Muscle layer of colon (tissue), 2 donors: ENCODE measurements at regions not wholly inside any gene's neighbourhood (a gene's known extent, or its start where the extent isn't known, plus 50 kb on each side); places are given as distances from the start of the nearest gene placed in this dataset.
"Not testable (repeated sequence)": the region's sequence is repeated elsewhere in the genome, so short reads cannot be mapped to it uniquely, and the experiment has no call there.

ENCODE experiments used
- H3K27ac ChIP-seq: one replicate; pipeline ENCODE4 v1.7.0; 2013; ENCODE audit warnings: low read depth, mild to moderate bottlenecking, low read length, moderate library complexity
- H3K27me3 ChIP-seq, 2 donors: one replicate each; pipeline ENCODE4 v1.7.0; 2013; ENCODE audit warnings: low read length in 2 of 2, mild to moderate bottlenecking in 2 of 2; ENCODE audit not compliant: insufficient read depth in 2 of 2, control insufficient read depth in 1 of 2
- H3K36me3 ChIP-seq: one replicate; pipeline ENCODE4 v1.7.0; 2013; ENCODE audit warnings: mild to moderate bottlenecking, low read length; ENCODE audit not compliant: insufficient read depth
- H3K4me1 ChIP-seq: one replicate; pipeline ENCODE4 v1.7.0; 2013; ENCODE audit warnings: mild to moderate bottlenecking, low read length; ENCODE audit not compliant: insufficient read depth
- H3K4me3 ChIP-seq, 2 donors: one replicate each; pipeline ENCODE4 v1.7.0; 2013; ENCODE audit warnings: low read length in 2 of 2, low read depth in 1 of 2, mild to moderate bottlenecking in 1 of 2, moderate library complexity in 1 of 2
- H3K9ac ChIP-seq: one replicate; pipeline ENCODE4 v1.7.0; 2013; ENCODE audit warnings: low read length
- H3K9me3 ChIP-seq: one replicate; pipeline ENCODE4 v1.7.0; 2013; ENCODE audit warnings: mild to moderate bottlenecking, low read length
- donor health status: abdominal sarcoma.
- donor health status: Adenocarcinoma of cecum.

- peaks cover 52% of the 10 kb centered on the region for H3K9me3 ChIP-seq
- H3K36me3 ChIP-seq: no peaks in the 10 kb centered on the region
- H3K4me1 ChIP-seq: no peaks in the 10 kb centered on the region
- no peaks in the 10 kb centered on the region for H3K27me3 ChIP-seq
- H3K4me3 ChIP-seq: peak overlapping the region in 1 of 2 donors; percentile 3
- no peak overlapping the region for H3K9ac ChIP-seq
- H3K27ac ChIP-seq: no peak overlapping the region
These were observed 200.4 kb downstream of the FOXD4L6 start for GRCh38 chr9:40927851-40928802.

GRCh38 chr9:40927260-40927631 is 201.2 kb downstream of the FOXD4L6 start:
- H3K27me3 ChIP-seq: no peaks in the 10 kb centered on the region
- H3K4me3 ChIP-seq: peak overlapping the region in 1 of 2 donors; percentile 1
- H3K9me3 ChIP-seq: peaks cover 57% of the 10 kb centered on the region
- H3K9ac ChIP-seq: no peak overlapping the region
- H3K27ac ChIP-seq: no peak overlapping the region
- no peaks in the 10 kb centered on the region for H3K36me3 ChIP-seq
- H3K4me1 ChIP-seq: no peaks in the 10 kb centered on the region

- Histone ChIP-seq H3K9ac (no peak overlapping the region), H3K27ac (no peak overlapping the region), H3K27me3 (no peaks in the 10 kb centered on the region), H3K9me3 (peaks cover 57% of the 10 kb centered on the region), H3K4me3 (peak overlapping the region in 1 of 2 donors; percentile 1), H3K4me1 (no peaks in the 10 kb centered on the region), H3K36me3 (no peaks in the 10 kb centered on the region)
These were observed 201.8 kb downstream of the FOXD4L6 start for GRCh38 chr9:40926404-40927259.

GRCh38 chr9:40925149-40925548 is 203.3 kb downstream of the FOXD4L6 start:
- no peaks in the 10 kb centered on the region for H3K4me1 ChIP-seq
- H3K9me3 ChIP-seq: peaks cover 51% of the 10 kb centered on the region
- H3K36me3 ChIP-seq: no peaks in the 10 kb centered on the region
- H3K4me3 ChIP-seq: peak overlapping the region in 1 of 2 donors; percentile 1
- no peaks in the 10 kb centered on the region for H3K27me3 ChIP-seq
- no peak overlapping the region for H3K9ac ChIP-seq
- no peak overlapping the region for H3K27ac ChIP-seq

- H3K27ac ChIP-seq, H3K27me3 ChIP-seq, H3K36me3 ChIP-seq, H3K9ac ChIP-seq, H3K4me1 ChIP-seq: not testable (repeated sequence)
- H3K4me3 ChIP-seq: peak overlapping the region in 1 of 2 donors; percentile 4
- H3K9me3 ChIP-seq: peaks cover 55% of the 10 kb centered on the region
These were observed 212.1 kb downstream of the FOXD4L6 start for GRCh38 chr9:40916399-40916783.

- not testable (repeated sequence) for H3K27me3 ChIP-seq, H3K9ac ChIP-seq, H3K27ac ChIP-seq, H3K4me1 ChIP-seq, H3K36me3 ChIP-seq
- H3K4me3 ChIP-seq: peak overlapping the region in 1 of 2 donors; percentile 4
- H3K9me3 ChIP-seq: peaks cover 60% of the 10 kb centered on the region
These were observed 212.7 kb downstream of the FOXD4L6 start for GRCh38 chr9:40915660-40916398.

GRCh38 chr9:40914772-40915659 is 213.5 kb downstream of the FOXD4L6 start:
- Histone ChIP-seq H3K27ac (no peak overlapping the region), H3K36me3 (no peaks in the 10 kb centered on the region), H3K4me3 (peak overlapping the region in 1 of 2 donors; percentile 4), H3K9me3 (peaks cover 69% of the 10 kb centered on the region), H3K4me1 (no peaks in the 10 kb centered on the region), H3K27me3 (no peaks in the 10 kb centered on the region), H3K9ac (no peak overlapping the region)

GRCh38 chr9:40913928-40914673 is 214.4 kb downstream of the FOXD4L6 start:
- Histone ChIP-seq H3K9ac (no peak overlapping the region), H3K4me1 (no peaks in the 10 kb centered on the region), H3K27me3 (no peaks in the 10 kb centered on the region), H3K36me3 (no peaks in the 10 kb centered on the region), H3K27ac (no peak overlapping the region), H3K4me3 (peak overlapping the region in 1 of 2 donors; percentile 4), H3K9me3 (peaks cover 78% of the 10 kb centered on the region)

GRCh38 chr9:40913096-40913719 is 215.3 kb downstream of the FOXD4L6 start:
- Histone ChIP-seq H3K27ac (no peak overlapping the region), H3K9me3 (peaks cover 87% of the 10 kb centered on the region), H3K4me1 (no peaks in the 10 kb centered on the region), H3K4me3 (peak overlapping the region in 1 of 2 donors; percentile 2), H3K36me3 (no peaks in the 10 kb centered on the region), H3K27me3 (no peaks in the 10 kb centered on the region), H3K9ac (no peak overlapping the region)

GRCh38 chr9:40912679-40913078 is 215.8 kb downstream of the FOXD4L6 start:
- H3K27ac ChIP-seq, H3K9ac ChIP-seq, H3K4me1 ChIP-seq, H3K36me3 ChIP-seq, H3K27me3 ChIP-seq: not testable (repeated sequence)
- peak overlapping the region in 1 of 2 donors; percentile 2 for H3K4me3 ChIP-seq
- H3K9me3 ChIP-seq: peaks cover 92% of the 10 kb centered on the region
